GM10248 (cell line): ENCODE measurements at regions not wholly inside any gene's neighbourhood (a gene's known extent, or its start where the extent isn't known, plus 50 kb on each side); places are given as distances from the start of the nearest gene placed in this dataset.

Experiments
- CTCF ChIA-PET: fragments of 300-600 bp; sonication (Branson Sonifier 250); formaldehyde crosslinking; extraction: SDS; loops from one replicate; lab custom pipeline; 2021; ENCODE audit warnings: antibody characterized with exemption; lab: Yijun Ruan, JAX
- POLR2A ChIA-PET: fragments of 350-650 bp; sonication (Branson Sonifier 250); formaldehyde crosslinking; extraction: SDS; loops from one replicate; lab custom pipeline; 2020; ENCODE audit warnings: antibody characterized with exemption; lab: Yijun Ruan, JAX
- DNase-seq: peaks from one replicate; pipeline ENCODE4 v3.0.0; 2012; ENCODE audit errors: extremely low spot score
- TF ChIP-seq, protein P1 (sequence below): IDR thresholded peaks from 2 replicates; pipeline ENCODE4 v1.5.1; 2012; ENCODE audit warnings: mild to moderate bottlenecking, low read depth; ENCODE audit errors: extremely low read depth, missing control alignments, control extremely low read depth

- ChIA-PET POLR2A (no interaction called here), CTCF (no interaction called here)
- TF ChIP-seq, protein P1, sequence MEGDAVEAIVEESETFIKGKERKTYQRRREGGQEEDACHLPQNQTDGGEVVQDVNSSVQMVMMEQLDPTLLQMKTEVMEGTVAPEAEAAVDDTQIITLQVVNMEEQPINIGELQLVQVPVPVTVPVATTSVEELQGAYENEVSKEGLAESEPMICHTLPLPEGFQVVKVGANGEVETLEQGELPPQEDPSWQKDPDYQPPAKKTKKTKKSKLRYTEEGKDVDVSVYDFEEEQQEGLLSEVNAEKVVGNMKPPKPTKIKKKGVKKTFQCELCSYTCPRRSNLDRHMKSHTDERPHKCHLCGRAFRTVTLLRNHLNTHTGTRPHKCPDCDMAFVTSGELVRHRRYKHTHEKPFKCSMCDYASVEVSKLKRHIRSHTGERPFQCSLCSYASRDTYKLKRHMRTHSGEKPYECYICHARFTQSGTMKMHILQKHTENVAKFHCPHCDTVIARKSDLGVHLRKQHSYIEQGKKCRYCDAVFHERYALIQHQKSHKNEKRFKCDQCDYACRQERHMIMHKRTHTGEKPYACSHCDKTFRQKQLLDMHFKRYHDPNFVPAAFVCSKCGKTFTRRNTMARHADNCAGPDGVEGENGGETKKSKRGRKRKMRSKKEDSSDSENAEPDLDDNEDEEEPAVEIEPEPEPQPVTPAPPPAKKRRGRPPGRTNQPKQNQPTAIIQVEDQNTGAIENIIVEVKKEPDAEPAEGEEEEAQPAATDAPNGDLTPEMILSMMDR, result no peak
- DNase-seq, result no peak
These were observed 135.0 kb downstream of the IRS1 start for GRCh38 chr2:226664661-226665060.

DNA sequence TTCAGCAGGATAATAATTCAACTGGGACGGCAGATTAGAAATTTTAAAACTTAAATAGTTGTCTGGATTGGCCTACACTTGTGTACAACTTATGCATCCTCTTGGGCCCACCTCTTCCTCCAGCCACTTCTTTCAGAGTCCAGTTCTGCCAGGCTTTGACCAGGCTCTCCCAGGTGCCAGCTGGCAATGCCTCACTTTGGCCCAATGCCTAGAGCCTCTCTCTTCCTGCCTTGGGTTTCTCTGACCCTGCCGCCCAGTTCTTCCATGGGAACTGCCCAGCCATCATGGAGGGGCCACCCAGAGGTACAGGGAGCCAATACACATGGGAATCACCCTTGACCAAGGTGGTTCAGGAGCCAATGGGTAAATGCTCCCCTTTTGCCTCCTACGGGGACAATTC is 135.5 kb downstream of the IRS1 start:
- POLR2A ChIA-PET, result no interaction called here
- CTCF ChIA-PET, result no interaction called here
- DNase-seq, result no peak
- TF ChIP-seq, protein P1, result no peak

- POLR2A ChIA-PET, result no interaction called here
- CTCF ChIA-PET, result no interaction called here
- TF ChIP-seq, protein P1, result no peak
- DNase-seq, result no peak
These were observed 137.7 kb downstream of the IRS1 start for GRCh38 chr2:226661789-226662545.

DNA sequence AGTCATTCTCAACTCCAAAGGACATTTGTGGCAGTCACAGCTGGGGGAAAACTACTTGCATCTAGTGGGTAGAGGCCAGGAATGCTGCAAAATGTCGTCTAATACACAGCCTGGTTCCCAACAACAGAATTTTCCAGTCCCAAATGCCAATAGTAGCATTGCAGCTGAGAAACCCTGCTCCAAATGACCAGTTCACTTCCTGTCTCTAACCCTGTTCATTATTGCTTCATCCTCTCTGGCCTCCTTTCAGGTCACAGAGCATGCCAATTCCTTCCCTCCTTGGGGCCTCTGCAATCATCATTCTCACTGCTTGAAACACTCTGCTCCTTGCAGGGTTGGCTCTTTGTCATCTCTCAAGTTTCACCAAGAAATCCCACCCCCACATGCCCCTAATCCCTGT is 139.1 kb downstream of the IRS1 start:
- TF ChIP-seq, protein P1, result no peak
- DNase-seq, result no peak
- ChIA-PET CTCF (no interaction called here), POLR2A (no interaction called here)

DNA sequence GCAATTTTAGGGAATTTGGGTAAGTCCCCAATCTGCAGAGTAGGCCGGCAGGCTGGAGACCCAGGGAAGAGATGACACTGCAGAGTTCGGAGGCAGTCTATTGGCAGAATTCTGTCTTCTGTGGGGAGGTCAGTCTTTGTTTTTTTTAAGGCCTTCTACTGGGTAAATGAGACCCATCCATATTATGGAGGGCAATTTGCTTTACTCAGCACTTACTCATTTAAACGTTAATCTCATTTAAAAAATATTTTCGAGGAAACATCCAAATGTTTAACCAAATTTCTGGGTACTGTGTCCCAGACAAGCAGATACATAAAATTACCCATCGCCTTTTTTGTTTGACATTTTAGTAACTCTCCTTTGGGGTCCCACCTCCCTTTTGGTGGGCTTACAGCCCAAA is 139.5 kb downstream of the IRS1 start:
- no peak for DNase-seq
- POLR2A ChIA-PET, result no interaction called here
- TF ChIP-seq, protein P1, result no peak
- CTCF ChIA-PET, result no interaction called here

DNA sequence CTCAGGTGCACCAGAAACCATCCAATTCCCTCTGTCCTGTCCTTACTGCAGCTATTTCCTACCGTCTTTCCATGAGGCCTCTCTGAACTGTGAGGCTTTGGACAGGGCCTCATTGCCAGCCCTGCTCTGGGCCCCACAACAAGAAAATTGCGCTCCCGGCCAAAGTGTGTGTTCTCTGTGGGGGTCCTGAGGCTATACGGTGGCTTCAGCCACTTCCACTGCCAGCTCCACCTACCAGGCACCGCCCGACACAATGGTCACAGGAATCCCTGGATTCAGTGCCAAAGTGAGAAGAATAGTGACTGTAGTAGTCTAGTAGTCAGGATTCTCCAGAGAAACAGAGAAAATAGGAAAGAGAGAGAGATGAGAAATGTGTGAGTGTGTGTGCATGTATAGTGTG is 140.2 kb downstream of the IRS1 start:
- DNase-seq, result no peak
- TF ChIP-seq, protein P1, result no peak
- POLR2A ChIA-PET, result no interaction called here
- CTCF ChIA-PET, result no interaction called here
